GM18867 (cell line): ENCODE measurements at regions not wholly inside any gene's neighbourhood (a gene's known extent, or its start where the extent isn't known, plus 50 kb on each side); places are given as distances from the start of the nearest gene placed in this dataset.

ENCODE experiments used
- ATAC-seq: cut with Tn5 transposase; IDR thresholded peaks from one replicate; pipeline ENCODE4 v1.9.1; 2021; ENCODE audit warnings: mild to moderate bottlenecking, moderate library complexity; ENCODE audit not compliant: unreplicated experiment

GRCh38 chr2:136250131-136250530 lies 132.2 kb upstream of the CXCR4 start:
- no peak for ATAC-seq

- ATAC-seq = no peak
Measured at GRCh38 chr2:136248907-136249306, 131.0 kb upstream of the CXCR4 start.

- no peak for ATAC-seq
Measured at GRCh38 chr2:136248242-136248641, 130.3 kb upstream of the CXCR4 start.

- ATAC-seq = no peak
Measured at GRCh38 chr2:136247204-136247950, 129.4 kb upstream of the CXCR4 start.

GRCh38 chr2:136246086-136246669 lies 128.2 kb upstream of the CXCR4 start:
- ATAC-seq = peak; percentile 57

GRCh38 chr2:136245211-136245610 lies 127.3 kb upstream of the CXCR4 start:
- ATAC-seq = no peak

GRCh38 chr2:136244536-136244885 lies 126.6 kb upstream of the CXCR4 start:
- ATAC-seq = no peak

GRCh38 chr2:136243638-136244535 lies 125.9 kb upstream of the CXCR4 start:
- ATAC-seq = no peak

GRCh38 chr2:136242687-136243277 lies 124.8 kb upstream of the CXCR4 start:
- no peak for ATAC-seq

- ATAC-seq = no peak
Measured at GRCh38 chr2:136242100-136242499, 124.2 kb upstream of the CXCR4 start.

- ATAC-seq = no peak
Measured at GRCh38 chr2:136239079-136239685, 121.2 kb upstream of the CXCR4 start.

GRCh38 chr2:136238286-136239078 lies 120.5 kb upstream of the CXCR4 start:
- peak; percentile 93 for ATAC-seq

- ATAC-seq = no peak
Measured at GRCh38 chr2:136236019-136236418, 118.1 kb upstream of the CXCR4 start.

- no peak for ATAC-seq
Measured at GRCh38 chr2:136235546-136235945, 117.6 kb upstream of the CXCR4 start.

GRCh38 chr2:136234261-136234660 lies 116.3 kb upstream of the CXCR4 start:
- no peak for ATAC-seq

- no peak for ATAC-seq
Measured at GRCh38 chr2:136233298-136233697, 115.3 kb upstream of the CXCR4 start.

- no peak for ATAC-seq
Measured at GRCh38 chr2:136232456-136233172, 114.7 kb upstream of the CXCR4 start.

- ATAC-seq = no peak
Measured at GRCh38 chr2:136230464-136230863, 112.5 kb upstream of the CXCR4 start.

- ATAC-seq = no peak
Measured at GRCh38 chr2:136226903-136227302, 109.0 kb upstream of the CXCR4 start.
